GM19468 (cell line): ENCODE measurements at regions not wholly inside any gene's neighbourhood (a gene's known extent, or its start where the extent isn't known, plus 50 kb on each side); places are given as distances from the start of the nearest gene placed in this dataset.
"Not testable (repeated sequence)": the region's sequence is repeated elsewhere in the genome, so short reads cannot be mapped to it uniquely, and the experiment has no call there.

Experiments
- ATAC-seq: cut with Tn5 transposase; IDR thresholded peaks from one replicate; pipeline ENCODE4 v1.9.1; 2021; ENCODE audit warnings: mild to moderate bottlenecking, moderate library complexity, moderate number of reproducible peaks; ENCODE audit not compliant: unreplicated experiment; ENCODE audit errors: extremely low read depth

- ATAC-seq, result no peak
Measured at GRCh38 chr2:107093426-107093957, 207.5 kb upstream of the ST6GAL2 start.

GRCh38 chr2:107094450-107094986 is 208.6 kb upstream of the ST6GAL2 start:
- ATAC-seq, result no peak

GRCh38 chr2:107102176-107102575 is 216.2 kb upstream of the ST6GAL2 start:
- ATAC-seq, result no peak

- ATAC-seq, result no peak
Measured at GRCh38 chr2:107107351-107107750, 221.4 kb upstream of the ST6GAL2 start.

GRCh38 chr2:107108556-107108955 is 222.6 kb upstream of the ST6GAL2 start:
- ATAC-seq, result no peak

GRCh38 chr2:107111623-107112022 is 225.7 kb upstream of the ST6GAL2 start:
- ATAC-seq, result no peak

- ATAC-seq, result no peak
Measured at GRCh38 chr2:107112561-107112960, 226.6 kb upstream of the ST6GAL2 start.

- ATAC-seq, result no peak
Measured at GRCh38 chr2:107128381-107128780, 242.4 kb upstream of the ST6GAL2 start.

GRCh38 chr2:107132070-107132469 is 246.1 kb upstream of the ST6GAL2 start:
- peak; percentile 65 for ATAC-seq

- no peak for ATAC-seq
Measured at GRCh38 chr2:107132746-107133145, 246.8 kb upstream of the ST6GAL2 start.

- ATAC-seq, result no peak
Measured at GRCh38 chr2:107133412-107133811, 247.4 kb upstream of the ST6GAL2 start.

- no peak for ATAC-seq
Measured at GRCh38 chr2:107136733-107137132, 250.8 kb upstream of the ST6GAL2 start.

GRCh38 chr2:107137706-107138105 is 251.7 kb upstream of the ST6GAL2 start:
- ATAC-seq, result no peak

GRCh38 chr2:107146181-107146580 is 260.2 kb upstream of the ST6GAL2 start:
- ATAC-seq, result no peak

- ATAC-seq, result not testable (repeated sequence)
Measured at GRCh38 chr2:107146645-107147044, 260.7 kb upstream of the ST6GAL2 start.

GRCh38 chr2:107148055-107148454 is 262.1 kb upstream of the ST6GAL2 start:
- ATAC-seq, result no peak

- ATAC-seq, result no peak
Measured at GRCh38 chr2:107148496-107148895, 262.5 kb upstream of the ST6GAL2 start.

GRCh38 chr2:107160640-107161239 is 274.8 kb upstream of the ST6GAL2 start:
- no peak for ATAC-seq

- ATAC-seq, result no peak
Measured at GRCh38 chr2:107168141-107168540, 282.2 kb upstream of the ST6GAL2 start.

GRCh38 chr2:107174171-107174570 is 288.2 kb upstream of the ST6GAL2 start:
- no peak for ATAC-seq

GRCh38 chr2:107182981-107183380 is 297.0 kb upstream of the ST6GAL2 start:
- ATAC-seq, result no peak

GRCh38 chr2:107187870-107188269 is 301.9 kb upstream of the ST6GAL2 start:
- ATAC-seq, result no peak
